ENCODE measurements at regions not wholly inside any gene's neighbourhood (a gene's known extent, or its start where the extent isn't known, plus 50 kb on each side); places are given as distances from the start of the nearest gene placed in this dataset.

- TF ChIP-seq POLR2AphosphoS5 (IDR thresholded peaks at IDR 0.05; ENCODE audit: low read depth) (no peak), CTCF (IDR thresholded peaks at IDR 0.05; ENCODE audit: insufficient read depth, low read length) (no peak), GABPA (IDR thresholded peaks at IDR 0.05; ENCODE audit: low read depth) (no peak)
These were observed 140.4 kb upstream of the CCDC54 start for GRCh38 chr3:107236655-107237337.

Data from HL-60 (cell line).